ENCODE measurements at regions not wholly inside any gene's neighbourhood (a gene's known extent, or its start where the extent isn't known, plus 50 kb on each side); places are given as distances from the start of the nearest gene placed in this dataset.

GRCh38 chr6:85037221-85037620 lies 272.8 kb upstream of the TBX18 start:
- TF ChIP-seq SUZ12 (IDR thresholded peaks at IDR 0.05; ENCODE audit: extremely low read depth, insufficient read depth, insufficient read length) (no peak), YY1 (IDR thresholded peaks at IDR 0.05; ENCODE audit: insufficient read depth, insufficient read length) (no peak), ZNF274 (IDR thresholded peaks at IDR 0.05; ENCODE audit: low read depth, low read length) (no peak)
